ENCODE measurements at regions not wholly inside any gene's neighbourhood (a gene's known extent, or its start where the extent isn't known, plus 50 kb on each side); places are given as distances from the start of the nearest gene placed in this dataset.

DNA sequence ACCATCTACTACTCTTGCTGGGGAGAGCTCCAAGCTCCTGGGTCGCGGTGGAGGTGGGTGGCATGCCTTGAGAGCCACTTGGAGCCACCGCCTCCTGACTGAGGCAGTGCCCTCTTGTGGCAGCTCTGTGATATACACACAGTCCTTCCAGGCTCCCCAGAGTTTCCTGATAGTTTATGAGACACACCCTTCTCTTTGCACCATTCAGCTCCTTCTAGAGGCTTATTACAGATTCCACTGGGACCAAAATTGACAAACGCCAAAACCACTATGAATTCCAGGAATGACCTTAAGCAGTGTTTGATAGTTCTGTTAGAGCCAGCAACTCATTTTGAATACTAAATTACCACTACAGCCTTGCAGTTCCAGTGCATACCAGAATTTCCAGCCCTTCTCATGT, 170.1 kb upstream of the CDH13 start:
- CTCF ChIA-PET (ENCODE audit: low intra/inter-chr PET ratio, low total read pairs) = interaction anchor here (1.2 to 3.3 kb wide), 3 partner anchors 183 to 516 kb away, joined by 3 to 23 read pairs (median 4); no protein-coding TSS in a partner anchor
- Histone ChIP-seq H4K20me1 (ENCODE audit: insufficient read depth, low read length) (no peaks in the 10 kb centered on the region), H2AFZ (ENCODE audit: low read length) (no peak overlapping the region), H3K9me3 (ENCODE audit: low read length) (no peaks in the 10 kb centered on the region), H3K36me3 (replicated peaks in 1 of 2; ENCODE audit: control insufficient read depth in 1 of 2, insufficient read depth in 2 of 2, low read length in 2 of 2) (no peaks in the 10 kb centered on the region), H3K27ac (ENCODE audit: extremely low read length, insufficient read depth, low read length) (no peak overlapping the region), H3K4me3 (replicated peaks in 1 of 3; ENCODE audit: insufficient read depth in 1 of 3, low read depth in 2 of 3, low read length in 3 of 3) (no peak overlapping the region), H3K79me2 (ENCODE audit: insufficient read depth, low read length) (no peaks in the 10 kb centered on the region), H3K4me1 (ENCODE audit: insufficient read depth, low read length) (no peaks in the 10 kb centered on the region), H3K9ac (ENCODE audit: insufficient read depth, low read depth, low read length) (no peak overlapping the region), H3K4me2 (ENCODE audit: low read depth, low read length) (no peak overlapping the region), H3K27me3 (ENCODE audit: control insufficient read depth in 1 of 2, insufficient read depth in 2 of 2, low read length in 2 of 2) (peaks cover 0 to 13% of the 10 kb centered on the region in 2 experiments; a peak in 2 of 5 replicates)
- intact Hi-C loops (cut with micrococcal nuclease; ENCODE audit: unreplicated experiment) = loop anchor here (10.0 kb wide), 1 partner anchor 128 kb away; no protein-coding TSS in a partner anchor
- DNase-seq (ENCODE audit: low spot score) (peak; percentile 50), FAIRE-seq (peak; percentile 54), ATAC-seq (peak; percentile 99)
- in situ Hi-C loops (cut with HindIII; ENCODE audit: extremely low pct_ligation_motif_present, low pct_unique_long_range_greater_than_20kb) = loop anchor here (25.0 kb wide), 1 partner anchor 194 kb away; no protein-coding TSS in a partner anchor
- POLR2A ChIA-PET = no interaction called here
- no TSS peak for BruUV-seq (replicated peaks)
- WGBS (ENCODE audit: low lambda C conversion rate) = 0% methylated on average over 4 of the region's 4 CpGs
- 0 out of 2 replicates have a peak, but pooled peaks have one; percentile 17 for TF ChIP-seq ZNF644 (CRISPR knock-in tag; IDR thresholded peaks at IDR 0.05; ENCODE audit: low read depth)
- TF ChIP-seq FIP1L1 (IDR thresholded peaks at IDR 0.05; ENCODE audit: borderline replicate concordance, insufficient read depth, low read depth, low read length) = no peak
- TF ChIP-seq ZNF761 (CRISPR knock-in tag; conservative IDR thresholded peaks at IDR 0.05) = no peak
- no peak for TF ChIP-seq ZNF329 (CRISPR knock-in tag; IDR thresholded peaks at IDR 0.05; ENCODE audit: low read depth)
- no peak for TF ChIP-seq SATB2 (CRISPR knock-in tag; IDR thresholded peaks at IDR 0.05)
- no peak for TF ChIP-seq THAP8 (CRISPR knock-in tag; IDR thresholded peaks at IDR 0.05; ENCODE audit: borderline replicate concordance)
- no peak for TF ChIP-seq HNRNPK (IDR thresholded peaks at IDR 0.05; ENCODE audit: low read depth, low read length, poor library complexity, severe bottlenecking)
- TF ChIP-seq FOSL1 (CRISPR knock-in tag; IDR thresholded peaks at IDR 0.05; ENCODE audit: borderline replicate concordance) = no peak
- no peak for TF ChIP-seq NCOA2 (CRISPR knock-in tag; IDR thresholded peaks at IDR 0.05)
- no peak for TF ChIP-seq KLF12 (CRISPR knock-in tag; IDR thresholded peaks at IDR 0.05; ENCODE audit: borderline replicate concordance)
- no peak for TF ChIP-seq ZNF841 (CRISPR knock-in tag; IDR thresholded peaks at IDR 0.05; ENCODE audit: borderline replicate concordance)
- peak; percentile 66 for TF ChIP-seq RAD21 (CRISPR knock-in tag; IDR thresholded peaks at IDR 0.05)
- TF ChIP-seq ELF3 (CRISPR knock-in tag; IDR thresholded peaks at IDR 0.05) = 0 out of 2 replicates have a peak, but pooled peaks have one; percentile 15
- TF ChIP-seq SMC3 (IDR thresholded peaks at IDR 0.05; ENCODE audit: low read length) = peak; percentile 71
- no peak for TF ChIP-seq ZNF431 (CRISPR knock-in tag; IDR thresholded peaks at IDR 0.05; ENCODE audit: borderline replicate concordance, low read depth)
- TF ChIP-seq RBM22 (optimal IDR thresholded peaks at IDR 0.05; ENCODE audit: low read length) = no peak
- TF ChIP-seq SRSF9 (IDR thresholded peaks at IDR 0.05; ENCODE audit: borderline replicate concordance, insufficient read depth, low read depth, low read length, poor library complexity, severe bottlenecking) = no peak
- TF ChIP-seq ZNF564 (CRISPR knock-in tag; IDR thresholded peaks at IDR 0.05) = no peak
- no peak for TF ChIP-seq MAF1 (CRISPR knock-in tag; IDR thresholded peaks at IDR 0.05; ENCODE audit: borderline replicate concordance)
- TF ChIP-seq ZNF850 (CRISPR knock-in tag; conservative IDR thresholded peaks at IDR 0.05) = no peak
- no peak for TF ChIP-seq PAX8 (CRISPR knock-in tag; IDR thresholded peaks at IDR 0.05; ENCODE audit: borderline replicate concordance)
- TF ChIP-seq ZNF18 (CRISPR knock-in tag; IDR thresholded peaks at IDR 0.05; ENCODE audit: insufficient replicate concordance) = no peak
- no peak for TF ChIP-seq TEAD3 (CRISPR knock-in tag; optimal IDR thresholded peaks at IDR 0.05; ENCODE audit: borderline replicate concordance)
- no peak for TF ChIP-seq RFX1 (IDR thresholded peaks at IDR 0.05)
- TF ChIP-seq SP1 (IDR thresholded peaks at IDR 0.05) = no peak
- no peak for TF ChIP-seq SP1 (CRISPR knock-in tag; IDR thresholded peaks at IDR 0.05)
- TF ChIP-seq NR3C1 (CRISPR knock-in tag; IDR thresholded peaks at IDR 0.05) = no peak
- no peak for TF ChIP-seq TRIM24 (CRISPR knock-in tag; IDR thresholded peaks at IDR 0.05)
